Chondrocyte (in vitro differentiated cells): ENCODE measurements at regions not wholly inside any gene's neighbourhood (a gene's known extent, or its start where the extent isn't known, plus 50 kb on each side); places are given as distances from the start of the nearest gene placed in this dataset.
"Not testable (repeated sequence)": the region's sequence is repeated elsewhere in the genome, so short reads cannot be mapped to it uniquely, and the experiment has no call there.

ENCODE experiments used
- DNase-seq: peaks from one replicate; pipeline ENCODE4 v3.0.0; 2021; ENCODE audit warnings: mixed read lengths, low spot score
- H3K27ac Mint-ChIP-seq: one replicate; pipeline ENCODE4 v1.8.0; 2021; ENCODE audit warnings: mild to moderate bottlenecking, moderate library complexity, mixed read lengths; ENCODE audit not compliant: unreplicated experiment
- H3K27me3 Mint-ChIP-seq: 2 replicates; pipeline ENCODE4 v1.8.0; 2021; ENCODE audit warnings: low read depth, mixed read lengths
- H3K36me3 Mint-ChIP-seq: 2 replicates; pipeline ENCODE4 v1.8.0; 2021; ENCODE audit warnings: low read depth, mixed read lengths
- H3K4me1 Mint-ChIP-seq: 2 replicates; pipeline ENCODE4 v1.8.0; 2021; ENCODE audit warnings: low read depth, mild to moderate bottlenecking, mixed read lengths
- H3K4me3 Mint-ChIP-seq: one replicate; pipeline ENCODE4 v1.8.0; 2021; ENCODE audit warnings: mild to moderate bottlenecking, moderate library complexity, mixed read lengths; ENCODE audit not compliant: unreplicated experiment
- H3K9me3 Mint-ChIP-seq: 2 replicates; pipeline ENCODE4 v1.8.0; 2021; ENCODE audit warnings: low read depth, mixed read lengths
- TF ChIP-seq, protein P1 (sequence below): fragments of 200-600 bp; sonication (generic); IDR thresholded peaks from 2 replicates; pipeline ENCODE4 v1.5.0; 2021; ENCODE audit warnings: antibody characterized with exemption, mild to moderate bottlenecking, moderate library complexity

DNA sequence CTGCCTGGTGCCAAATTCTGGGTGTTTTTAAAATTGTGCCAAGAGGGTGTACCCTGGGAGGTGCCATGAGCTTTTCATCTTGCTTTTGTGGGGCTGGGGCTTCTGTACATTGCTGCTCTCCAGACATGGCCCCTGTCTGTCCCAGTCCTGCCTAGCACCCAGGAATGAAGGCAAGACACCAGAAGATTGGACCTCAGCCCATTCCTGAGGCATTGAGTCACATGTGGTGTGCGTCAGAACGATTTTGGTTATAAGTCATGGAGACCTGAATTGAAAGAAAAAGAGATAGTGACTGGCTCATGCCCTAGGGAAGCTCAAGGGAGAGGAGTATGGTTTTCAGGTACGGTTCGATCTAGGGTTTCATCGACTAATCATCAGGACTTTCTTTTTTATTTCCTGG lies 493.2 kb downstream of the TYW1 start:
- no peak overlapping the region for H3K4me3 Mint-ChIP-seq
- no peak for DNase-seq
- H3K27me3 Mint-ChIP-seq = no peaks in the 10 kb centered on the region
- H3K9me3 Mint-ChIP-seq = peaks cover 11% of the 10 kb centered on the region
- H3K36me3 Mint-ChIP-seq = no peaks in the 10 kb centered on the region
- TF ChIP-seq, protein P1, sequence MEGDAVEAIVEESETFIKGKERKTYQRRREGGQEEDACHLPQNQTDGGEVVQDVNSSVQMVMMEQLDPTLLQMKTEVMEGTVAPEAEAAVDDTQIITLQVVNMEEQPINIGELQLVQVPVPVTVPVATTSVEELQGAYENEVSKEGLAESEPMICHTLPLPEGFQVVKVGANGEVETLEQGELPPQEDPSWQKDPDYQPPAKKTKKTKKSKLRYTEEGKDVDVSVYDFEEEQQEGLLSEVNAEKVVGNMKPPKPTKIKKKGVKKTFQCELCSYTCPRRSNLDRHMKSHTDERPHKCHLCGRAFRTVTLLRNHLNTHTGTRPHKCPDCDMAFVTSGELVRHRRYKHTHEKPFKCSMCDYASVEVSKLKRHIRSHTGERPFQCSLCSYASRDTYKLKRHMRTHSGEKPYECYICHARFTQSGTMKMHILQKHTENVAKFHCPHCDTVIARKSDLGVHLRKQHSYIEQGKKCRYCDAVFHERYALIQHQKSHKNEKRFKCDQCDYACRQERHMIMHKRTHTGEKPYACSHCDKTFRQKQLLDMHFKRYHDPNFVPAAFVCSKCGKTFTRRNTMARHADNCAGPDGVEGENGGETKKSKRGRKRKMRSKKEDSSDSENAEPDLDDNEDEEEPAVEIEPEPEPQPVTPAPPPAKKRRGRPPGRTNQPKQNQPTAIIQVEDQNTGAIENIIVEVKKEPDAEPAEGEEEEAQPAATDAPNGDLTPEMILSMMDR = no peak
- no peak overlapping the region for H3K27ac Mint-ChIP-seq
- H3K4me1 Mint-ChIP-seq = peaks cover under 1% of the 10 kb centered on the region

DNA sequence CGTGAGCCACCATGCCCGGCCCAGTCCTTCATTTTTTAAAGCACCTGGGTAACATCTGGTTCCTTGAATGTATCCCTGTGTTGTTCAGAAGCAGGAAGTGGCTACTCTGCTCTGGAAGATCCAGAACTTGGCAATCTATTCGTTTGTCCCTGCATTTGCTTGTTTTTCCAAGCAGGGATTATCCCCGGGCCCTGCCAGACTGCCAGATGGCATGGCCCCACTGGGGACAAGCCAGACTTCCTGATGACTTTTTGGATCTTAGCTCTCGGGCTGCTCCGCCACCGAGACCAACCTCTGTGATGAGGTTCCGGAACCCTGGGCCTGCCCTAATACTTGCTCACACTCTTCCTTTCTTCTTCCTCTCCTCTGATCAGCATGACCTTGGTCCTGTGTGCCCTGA lies 496.7 kb downstream of the TYW1 start:
- Mint-ChIP-seq H3K4me3 (no peak overlapping the region), H3K4me1 (no peaks in the 10 kb centered on the region), H3K27me3 (peaks cover 8% of the 10 kb centered on the region), H3K9me3 (peaks cover 18% of the 10 kb centered on the region), H3K36me3 (no peaks in the 10 kb centered on the region), H3K27ac (no peak overlapping the region)
- no peak for DNase-seq
- TF ChIP-seq, protein P1 = no peak

DNA sequence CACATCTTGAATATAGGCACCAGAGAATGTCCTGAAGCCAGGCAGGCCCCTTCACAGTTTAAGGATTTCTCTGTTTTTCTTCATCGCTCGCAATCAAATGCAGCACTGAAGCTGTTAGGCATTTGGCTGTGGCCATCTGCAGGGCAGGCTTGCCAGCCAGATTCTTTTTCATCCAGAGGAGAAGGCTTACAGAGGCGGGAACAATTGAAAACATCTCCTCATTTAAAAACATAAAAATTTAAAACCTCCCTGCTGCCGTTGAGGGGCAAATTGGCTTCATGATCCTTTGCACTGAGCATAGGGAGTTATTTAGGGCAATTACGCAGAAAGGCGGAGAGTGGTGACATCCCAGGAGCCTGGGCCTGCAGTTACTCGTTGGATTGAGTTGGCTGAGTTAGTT lies 500.0 kb downstream of the TYW1 start:
- no peaks in the 10 kb centered on the region for H3K4me1 Mint-ChIP-seq
- TF ChIP-seq, protein P1 = no peak
- peaks cover 19% of the 10 kb centered on the region for H3K9me3 Mint-ChIP-seq
- no peaks in the 10 kb centered on the region for H3K36me3 Mint-ChIP-seq
- H3K27ac Mint-ChIP-seq = no peak overlapping the region
- H3K4me3 Mint-ChIP-seq = no peak overlapping the region
- no peak for DNase-seq
- H3K27me3 Mint-ChIP-seq = peaks cover 10% of the 10 kb centered on the region

DNA sequence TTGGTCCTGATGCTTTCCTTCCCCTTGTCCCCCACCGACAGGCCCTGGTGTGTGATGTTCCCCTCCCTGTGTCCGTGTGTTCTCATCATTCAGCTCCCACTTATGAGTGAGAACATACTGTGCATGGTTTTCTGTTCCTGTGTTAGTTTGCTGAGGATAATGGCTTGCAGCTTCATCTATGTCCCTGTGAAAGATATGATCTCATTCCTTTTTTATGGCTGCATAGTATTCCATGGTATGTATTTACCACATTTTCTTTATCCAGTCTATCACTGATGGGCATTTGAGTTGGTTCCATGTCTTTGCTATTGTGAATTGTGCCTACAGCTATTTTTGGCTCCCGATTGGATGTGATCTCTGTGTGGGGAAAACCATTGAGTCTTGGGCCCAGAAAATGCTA lies 501.3 kb downstream of the TYW1 start:
- Mint-ChIP-seq H3K27me3 (peaks cover 10% of the 10 kb centered on the region), H3K9me3 (peaks cover 11% of the 10 kb centered on the region)
- not testable (repeated sequence) for H3K27ac Mint-ChIP-seq, H3K4me3 Mint-ChIP-seq, H3K4me1 Mint-ChIP-seq, DNase-seq, H3K36me3 Mint-ChIP-seq

DNA sequence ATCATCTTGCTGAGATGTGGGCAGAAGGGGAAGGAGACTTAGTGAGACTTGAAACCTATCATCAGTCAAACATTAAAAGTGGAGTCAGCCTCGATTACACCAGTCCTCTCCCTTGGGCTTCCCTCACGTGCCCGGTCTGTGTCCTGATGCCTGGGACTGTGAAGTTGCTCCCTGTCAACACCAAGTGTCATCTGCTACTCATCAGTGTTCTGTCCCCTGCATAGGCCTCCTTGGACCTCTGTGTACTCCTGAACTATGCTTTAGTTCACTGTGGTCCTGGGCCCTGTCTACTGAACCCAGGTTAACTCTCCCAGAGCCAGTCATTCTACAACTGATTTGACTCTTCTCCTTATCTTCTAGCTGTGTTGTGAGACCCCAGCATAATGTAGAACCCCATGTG lies 506.3 kb downstream of the TYW1 start:
- H3K4me3 Mint-ChIP-seq = no peak overlapping the region
- H3K27me3 Mint-ChIP-seq = peaks cover 2% of the 10 kb centered on the region
- TF ChIP-seq, protein P1 = no peak
- H3K27ac Mint-ChIP-seq = no peak overlapping the region
- H3K36me3 Mint-ChIP-seq = no peaks in the 10 kb centered on the region
- H3K9me3 Mint-ChIP-seq = peaks cover 13% of the 10 kb centered on the region
- H3K4me1 Mint-ChIP-seq = no peaks in the 10 kb centered on the region
- no peak for DNase-seq

DNA sequence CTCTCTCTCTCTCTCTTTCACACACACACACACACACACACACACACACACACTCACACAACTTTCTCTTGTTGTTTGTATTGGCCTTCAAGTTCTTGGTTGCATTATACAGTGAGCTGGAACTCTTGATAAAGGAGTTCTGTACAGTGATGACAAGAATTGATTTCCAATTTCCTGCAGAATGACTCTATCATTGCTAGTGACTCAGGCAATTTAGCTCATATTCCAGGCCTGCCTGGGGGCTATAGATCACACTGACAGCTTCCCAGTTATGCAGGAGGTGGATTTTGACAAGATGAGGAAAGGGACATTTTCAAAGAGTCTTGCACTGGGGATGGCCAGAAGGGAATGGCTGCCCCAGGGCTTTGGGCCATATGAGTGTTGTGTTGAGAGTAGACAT lies 508.8 kb downstream of the TYW1 start:
- peaks cover 3% of the 10 kb centered on the region for H3K27me3 Mint-ChIP-seq
- peaks cover 6% of the 10 kb centered on the region for H3K9me3 Mint-ChIP-seq
- DNase-seq = no peak
- H3K4me3 Mint-ChIP-seq = no peak overlapping the region
- no peaks in the 10 kb centered on the region for H3K4me1 Mint-ChIP-seq
- no peak overlapping the region for H3K27ac Mint-ChIP-seq
- TF ChIP-seq, protein P1 = no peak
- no peaks in the 10 kb centered on the region for H3K36me3 Mint-ChIP-seq
